Heart left ventricle (tissue), 16 donors: ENCODE measurements at regions not wholly inside any gene's neighbourhood (a gene's known extent, or its start where the extent isn't known, plus 50 kb on each side); places are given as distances from the start of the nearest gene placed in this dataset.
"Not testable (repeated sequence)": the region's sequence is repeated elsewhere in the genome, so short reads cannot be mapped to it uniquely, and the experiment has no call there.

Experiments
- ATAC-seq, 4 donors: fragments of 200-7000 bp; cut with Tn5 transposase; one replicate each; pipeline ENCODE4 v1.9.1; 2020 to 2022; ENCODE audit warnings: moderate library complexity in 4 of 4, mild to moderate bottlenecking in 3 of 4, moderate number of reproducible peaks in 1 of 4
- DNase-seq, 5 donors: peaks; one replicate each; pipeline ENCODE4 v3.0.0-alpha.2; 2020
- H3K27ac ChIP-seq, 12 donors: fragments of 200-600 bp; sonication (generic) in 4 of 12; one replicate each; pipeline versions ENCODE4 v1.5.0 to v1.8.0; 2016 to 2022; ENCODE audit warnings: mild to moderate bottlenecking in 2 of 12
- H3K27me3 ChIP-seq, 9 donors: fragments of 200-600 bp; sonication (generic) in 2 of 9; one replicate each; pipeline versions ENCODE4 v1.5.1 to v1.8.0; 2016 to 2022; ENCODE audit warnings: mild to moderate bottlenecking in 3 of 9
- H3K36me3 ChIP-seq, 9 donors: fragments of 200-600 bp; sonication (generic) in 2 of 9; one replicate each; pipeline versions ENCODE4 v1.5.0 to v1.8.0; 2018 to 2022; ENCODE audit warnings: mild to moderate bottlenecking in 2 of 9
- H3K4me1 ChIP-seq, 12 donors: fragments of 200-600 bp; sonication (generic) in 4 of 12; one replicate each; pipeline versions ENCODE4 v1.5.0 to v1.8.0; 2016 to 2022; ENCODE audit warnings: mild to moderate bottlenecking in 3 of 12
- H3K4me3 ChIP-seq, 12 donors: fragments of 200-600 bp; sonication (generic) in 4 of 12; one replicate each; pipeline versions ENCODE4 v1.5.0 to v1.8.0; 2017 to 2022; ENCODE audit warnings: mild to moderate bottlenecking in 9 of 12, moderate library complexity in 4 of 12
- H3K9me3 ChIP-seq, 12 donors: fragments of 200-600 bp; sonication (generic) in 4 of 12; one replicate each; pipeline versions ENCODE4 v1.5.0 to v1.8.0; 2016 to 2022; ENCODE audit warnings: mild to moderate bottlenecking in 1 of 12
- POLR2A ChIP-seq, 2 donors: fragments of 450-650 bp; IDR thresholded peaks; one replicate each; pipeline ENCODE4 v1.6.1; 2017; ENCODE audit warnings: antibody characterized with exemption in 2 of 2, mild to moderate bottlenecking in 2 of 2, moderate library complexity in 2 of 2
- WGBS, 4 donors: extraction: QIAGEN DNeasy Blood & Tissue Kit in 2 of 4; methylation state at CpG; one replicate each; pipeline versions ENCODE4 v1.1.5 to v1.1.7; 2013 to 2018; 5-methylcytosine and 5-hydroxymethylcytosine counted together
- intact Hi-C, 10 donors: fragments of 100-400 bp; cut with DNase I; formaldehyde crosslinking; loops; one replicate each; pipeline versions ENCODE4 v1.11.1 to v1.14.2; 2022
- TF ChIP-seq, protein P1 (sequence below), 12 donors: fragments of 200-600 bp; sonication (generic) in 4 of 12; IDR thresholded peaks; one replicate each; pipeline versions ENCODE4 v1.5.0 to v1.8.0; 2018 to 2022; ENCODE audit warnings: antibody characterized with exemption in 12 of 12, mild to moderate bottlenecking in 5 of 12
- donor health status: ischemic (EF 13 %, LVEDD 7.1; RV severe dilation, severe dysfunction).
- donor health status: healthy with polysubstance abuse.
- donor health status: DM: no; HTN: yes; CAD: no.
- donor health status: DM: no; HTN: no; CAD: no.
- donor health status: ischemic (EF 25% LVEDD 6.9; RV normal size, moderate dysfunction).
- donor health status: ischemic (EF 25% LVEDD 5.7; RV mildly dilated, moderate dysfunction).
- donor health status: healthy.
- donor health status: DM: yes; HTN: yes; CAD: no.
- donor health status: ischemic (EF 35%, LVEDD 5.7; RV mildly dilated, moderate dysfunction).
- donor health status: nonischemic (EF 11% LVEDD 7.7; RV severe dilation, severe dysfunction).
- donor health status: DM: yes; HTN: yes; CAD: no.
- donor health status: PGD.
- donor health status: ischemic (EF 29% LVEDD 5.4; RV normal size, mild dysfunction).
- donor health status: nonischemic (EF 23%, LVEDD 6.1; RV moderate dilation, normal function).

DNA sequence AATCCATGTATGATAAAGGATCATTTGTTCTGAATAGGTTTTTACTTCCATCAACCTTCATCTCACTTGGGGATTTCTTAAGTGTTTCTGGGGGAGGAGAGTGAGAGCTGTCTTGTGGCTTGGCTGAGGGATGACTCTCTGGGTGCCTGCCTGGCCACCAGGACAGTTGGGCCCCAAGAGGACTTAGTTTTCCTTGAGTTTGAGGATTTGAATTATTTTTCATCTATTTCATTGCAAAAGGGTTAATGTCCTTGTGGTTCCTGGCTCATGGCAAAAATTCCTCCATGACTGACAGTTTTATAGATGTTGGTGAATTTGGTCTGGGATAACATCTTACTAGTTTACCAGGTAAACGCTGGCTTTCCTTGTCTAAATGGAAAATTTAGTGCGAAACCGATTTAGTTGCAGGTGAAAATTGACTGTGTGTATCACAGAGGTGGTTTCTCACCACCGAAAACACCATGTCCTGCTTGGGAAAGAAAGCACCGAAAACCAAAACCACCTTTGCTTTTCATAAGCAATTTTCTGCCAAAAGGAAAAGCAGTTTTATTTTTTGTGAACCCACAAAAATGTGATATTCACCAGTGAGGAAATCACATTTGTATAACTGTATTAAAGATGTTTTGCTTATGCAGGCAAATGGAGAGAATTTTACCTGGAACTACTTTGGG lies 331.3 kb upstream of the SFRP2 start:
- Histone ChIP-seq H3K9me3 (no peaks in the 10 kb centered on the region), H3K4me1 (no peaks in the 10 kb centered on the region), H3K36me3 (no peaks in the 10 kb centered on the region), H3K4me3 (no peak overlapping the region), H3K27ac (no peak overlapping the region), H3K27me3 (no peaks in the 10 kb centered on the region)
- TF ChIP-seq, protein P1, sequence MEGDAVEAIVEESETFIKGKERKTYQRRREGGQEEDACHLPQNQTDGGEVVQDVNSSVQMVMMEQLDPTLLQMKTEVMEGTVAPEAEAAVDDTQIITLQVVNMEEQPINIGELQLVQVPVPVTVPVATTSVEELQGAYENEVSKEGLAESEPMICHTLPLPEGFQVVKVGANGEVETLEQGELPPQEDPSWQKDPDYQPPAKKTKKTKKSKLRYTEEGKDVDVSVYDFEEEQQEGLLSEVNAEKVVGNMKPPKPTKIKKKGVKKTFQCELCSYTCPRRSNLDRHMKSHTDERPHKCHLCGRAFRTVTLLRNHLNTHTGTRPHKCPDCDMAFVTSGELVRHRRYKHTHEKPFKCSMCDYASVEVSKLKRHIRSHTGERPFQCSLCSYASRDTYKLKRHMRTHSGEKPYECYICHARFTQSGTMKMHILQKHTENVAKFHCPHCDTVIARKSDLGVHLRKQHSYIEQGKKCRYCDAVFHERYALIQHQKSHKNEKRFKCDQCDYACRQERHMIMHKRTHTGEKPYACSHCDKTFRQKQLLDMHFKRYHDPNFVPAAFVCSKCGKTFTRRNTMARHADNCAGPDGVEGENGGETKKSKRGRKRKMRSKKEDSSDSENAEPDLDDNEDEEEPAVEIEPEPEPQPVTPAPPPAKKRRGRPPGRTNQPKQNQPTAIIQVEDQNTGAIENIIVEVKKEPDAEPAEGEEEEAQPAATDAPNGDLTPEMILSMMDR (IDR thresholded peaks at IDR 0.05), result no peak
- TF ChIP-seq POLR2A (IDR thresholded peaks at IDR 0.05), result no peak
- ATAC-seq (no peak), DNase-seq (no peak)
- intact Hi-C loops, result no loop called here
- 86 to 93% (median 88%) methylated on average over 5 of the region's 5 CpGs for WGBS, 4 donors

DNA sequence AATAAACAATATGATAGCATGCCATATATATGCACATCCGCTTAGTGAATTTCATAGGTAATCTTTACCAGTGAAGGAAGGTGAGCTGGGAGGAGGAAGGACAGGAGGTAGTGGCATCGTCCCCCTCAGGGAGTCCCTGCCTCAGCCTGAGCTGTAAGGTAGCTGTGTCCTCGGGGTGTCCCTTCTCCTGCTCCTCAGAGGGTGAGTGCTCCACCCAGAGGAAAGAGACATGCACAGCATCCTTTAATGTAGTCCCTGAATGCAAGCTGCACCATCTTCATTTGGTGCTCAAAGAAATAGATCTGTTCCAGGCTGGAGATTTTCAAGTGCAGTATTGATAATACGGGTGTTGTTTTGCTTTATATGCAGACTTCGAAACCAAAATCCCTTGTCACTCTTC lies 330.4 kb upstream of the SFRP2 start:
- DNase-seq (no peak), ATAC-seq (no peak)
- Histone ChIP-seq H3K4me3 (no peak overlapping the region), H3K9me3 (no peaks in the 10 kb centered on the region), H3K27me3 (no peaks in the 10 kb centered on the region), H3K4me1 (no peaks in the 10 kb centered on the region), H3K27ac (no peak overlapping the region), H3K36me3 (no peaks in the 10 kb centered on the region)
- TF ChIP-seq POLR2A (IDR thresholded peaks at IDR 0.05), result no peak
- TF ChIP-seq, protein P1 (IDR thresholded peaks at IDR 0.05), result no peak
- intact Hi-C loops, result no loop called here
- 66 to 82% (median 76%) methylated on average over 4 to 5 of the region's 5 CpGs for WGBS, 4 donors

DNA sequence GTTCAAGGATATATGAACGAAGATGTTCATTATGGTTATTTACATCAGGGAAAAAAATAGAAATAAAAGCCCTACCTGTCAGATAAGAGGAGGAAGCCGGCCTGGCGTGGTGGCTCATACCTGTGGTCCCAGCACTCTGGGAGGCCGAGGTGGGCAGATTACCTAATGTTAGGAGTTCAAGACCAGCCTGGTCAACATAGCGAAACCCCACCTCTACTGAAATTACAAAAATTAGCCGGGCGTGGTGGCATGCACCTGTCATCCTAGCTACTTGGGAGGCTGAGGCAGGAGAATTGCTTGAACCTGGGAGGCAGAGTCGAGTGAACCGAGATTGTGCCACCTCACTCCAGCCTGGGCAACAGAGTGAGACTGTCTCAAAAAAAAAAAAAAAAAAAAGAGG lies 328.8 kb upstream of the SFRP2 start:
- H3K36me3 ChIP-seq, H3K4me1 ChIP-seq, H3K9me3 ChIP-seq, ATAC-seq, H3K27ac ChIP-seq, H3K27me3 ChIP-seq, H3K4me3 ChIP-seq, DNase-seq, intact Hi-C loops: not testable (repeated sequence)
- 75 to 86% (median 78%) methylated on average over 9 of the region's 9 CpGs for WGBS, 4 donors

DNA sequence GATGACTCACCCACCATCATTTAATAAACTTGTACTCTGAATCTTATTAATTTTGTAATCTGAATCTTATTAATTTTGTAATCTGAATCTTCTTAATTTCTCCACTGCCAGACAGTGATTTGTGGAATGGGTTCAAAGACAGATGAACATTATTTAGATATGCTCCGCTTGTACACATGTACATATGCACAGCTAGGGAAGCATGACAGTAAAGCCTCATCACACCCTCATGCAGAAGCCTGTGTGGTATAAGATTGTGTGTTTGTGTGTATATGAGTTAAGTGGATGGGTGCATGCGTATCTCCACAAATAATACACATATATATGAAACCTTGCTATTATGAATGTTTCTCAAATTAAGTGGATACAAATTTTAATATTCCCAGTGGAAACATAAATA lies 318.5 kb upstream of the SFRP2 start:
- WGBS, 4 donors, result 92 to 97% (median 94%) methylated on average over 2 of the region's 2 CpGs
- H3K27ac ChIP-seq, result no peak overlapping the region
- no peak overlapping the region for H3K4me3 ChIP-seq
- intact Hi-C loops, result no loop called here
- no peak for DNase-seq
- ATAC-seq, result no peak
- no peak for TF ChIP-seq POLR2A (IDR thresholded peaks at IDR 0.05)
- TF ChIP-seq, protein P1 (IDR thresholded peaks at IDR 0.05), result no peak
- H3K4me1 ChIP-seq, result no peaks in the 10 kb centered on the region
- H3K36me3 ChIP-seq, result no peaks in the 10 kb centered on the region
- H3K27me3 ChIP-seq, result no peaks in the 10 kb centered on the region
- H3K9me3 ChIP-seq, result peaks cover 0 to 15% (median 0%) of the 10 kb centered on the region in 12 donors

DNA sequence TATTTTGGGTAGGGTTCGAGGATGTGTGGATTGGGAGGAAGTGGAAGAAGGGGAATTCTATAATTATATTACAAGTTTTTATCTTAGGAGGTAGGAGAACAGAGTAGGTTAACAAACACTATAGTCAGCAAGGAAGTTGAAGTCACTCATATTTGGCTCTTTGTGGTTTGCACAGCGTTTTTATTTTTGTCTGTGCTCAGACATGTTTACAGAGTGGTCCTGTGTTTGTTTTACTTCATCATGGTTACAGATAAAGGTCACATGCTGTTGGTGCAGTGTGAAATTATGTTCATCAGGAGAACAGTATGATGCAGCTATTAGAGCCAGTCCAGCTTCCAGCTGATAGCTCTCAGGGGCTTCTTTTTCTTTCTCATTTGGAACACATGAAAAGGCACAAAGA lies 299.9 kb upstream of the SFRP2 start:
- no peaks in the 10 kb centered on the region for H3K27me3 ChIP-seq
- DNase-seq (no peak), ATAC-seq (no peak)
- no peaks in the 10 kb centered on the region for H3K9me3 ChIP-seq
- H3K4me3 ChIP-seq, result no peak overlapping the region
- TF ChIP-seq, protein P1 (IDR thresholded peaks at IDR 0.05), result no peak
- TF ChIP-seq POLR2A (IDR thresholded peaks at IDR 0.05), result no peak
- H3K4me1 ChIP-seq, result no peaks in the 10 kb centered on the region
- intact Hi-C loops, result no loop called here
- 41 to 51% (median 48%) methylated on average over 2 of the region's 2 CpGs for WGBS, 4 donors
- H3K36me3 ChIP-seq, result no peaks in the 10 kb centered on the region
- no peak overlapping the region for H3K27ac ChIP-seq
